SK-N-SH (cell line): ENCODE measurements at regions not wholly inside any gene's neighbourhood (a gene's known extent, or its start where the extent isn't known, plus 50 kb on each side); places are given as distances from the start of the nearest gene placed in this dataset.
A peak's percentile ranks its signal among the peaks of the same experiment; 100 is the strongest.

Source experiments
- CTCF ChIA-PET: fragments of 300-600, 350-600 bp; formaldehyde crosslinking; extraction: SDS; loops from one replicate; lab custom pipeline; 2021; lab: Yijun Ruan, JAX
- POLR2A ChIA-PET: fragments of 350-600 bp; sonication (Branson Sonifier 250); formaldehyde crosslinking; extraction: SDS; loops from one replicate; lab custom pipeline; 2020; ENCODE audit warnings: antibody characterized with exemption, inconsistent platforms; lab: Yijun Ruan, JAX
- DNase-seq: peaks from one replicate; pipeline ENCODE4 v3.0.0; 2012
- H2AFZ ChIP-seq: fragments of 200-600 bp; sonication (generic); 2 replicates; pipeline ENCODE4 v1.8.1; 2016; ENCODE audit warnings: antibody characterized with exemption, mild to moderate bottlenecking, low read depth
- H3F3A ChIP-seq: fragments of 200-600 bp; sonication (generic); replicated peaks from 2 replicates; pipeline ENCODE3; 2016; ENCODE audit warnings: antibody characterized with exemption, mild to moderate bottlenecking; ENCODE audit not compliant: insufficient read depth
- H3K27ac ChIP-seq, 2 experiments: fragments of 200-500 bp in 1 of 2; fragments of 200-600 bp in 1 of 2; sonication (Bioruptor generic) in 1 of 2; sonication (generic), shearing (Covaris generic) in 1 of 2; 2 replicates each; pipeline versions ENCODE4 v1.5.1 to v1.6.1; 2014 to 2016; ENCODE audit warnings: low read depth in 2 of 2, inconsistent platforms in 1 of 2, low read length in 1 of 2, mild to moderate bottlenecking in 1 of 2, mixed read lengths in 1 of 2
- H3K27me3 ChIP-seq: fragments of 200-600 bp; sonication (generic), shearing (Covaris generic); 2 replicates; pipeline ENCODE4 v1.6.1; 2016; ENCODE audit warnings: mixed run types; ENCODE audit not compliant: insufficient read depth
- H3K36me3 ChIP-seq, 2 experiments: fragments of 200-500 bp in 1 of 2; fragments of 200-600 bp in 1 of 2; sonication (Bioruptor generic) in 1 of 2; sonication (generic) in 1 of 2; replicated peaks in 1 of 2; 2 replicates each; pipeline versions ENCODE3 to v1.5.1; 2014 to 2016; ENCODE audit warnings: low read length in 1 of 2, mild to moderate bottlenecking in 1 of 2; ENCODE audit not compliant: insufficient read depth in 2 of 2, control insufficient read depth in 1 of 2
- H3K4me1 ChIP-seq, 2 experiments: fragments of 200-500 bp in 1 of 2; fragments of 200-600 bp in 1 of 2; sonication (Bioruptor generic) in 1 of 2; sonication (generic), shearing (Covaris generic) in 1 of 2; 2 replicates each; pipeline versions ENCODE4 v1.5.1 to v1.6.1; 2014 to 2016; ENCODE audit warnings: low read depth in 1 of 2, low read length in 1 of 2, mixed run types in 1 of 2; ENCODE audit not compliant: insufficient read depth in 2 of 2, control insufficient read depth in 1 of 2
- H3K4me2 ChIP-seq: fragments of 200-600 bp; sonication (generic), shearing (Covaris generic); 2 replicates; pipeline ENCODE4 v1.6.1; 2017; ENCODE audit warnings: mixed run types
- H3K4me3 ChIP-seq, 2 experiments: fragments of 200-500 bp in 1 of 2; fragments of 200-600 bp in 1 of 2; sonication (Bioruptor generic) in 1 of 2; sonication (generic), shearing (Covaris generic) in 1 of 2; 2 replicates each; pipeline versions ENCODE4 v1.5.1 to v1.8.1; 2014 to 2016; ENCODE audit warnings: low read depth in 2 of 2, inconsistent platforms in 1 of 2, low read length in 1 of 2, mild to moderate bottlenecking in 1 of 2, mixed read lengths in 1 of 2, moderate library complexity in 1 of 2
- H3K79me2 ChIP-seq: fragments of 200-600 bp; sonication (generic); 2 replicates; pipeline ENCODE4 v1.8.1; 2017; ENCODE audit warnings: mild to moderate bottlenecking; ENCODE audit not compliant: insufficient read depth
- H3K9ac ChIP-seq: fragments of 200-600 bp; sonication (generic); 2 replicates; pipeline ENCODE4 v1.6.1; 2017; ENCODE audit warnings: mixed run types
- H3K9me2 ChIP-seq: fragments of 200-600 bp; sonication (generic); 2 replicates; pipeline ENCODE4 v1.6.1; 2017; ENCODE audit warnings: mixed run types
- H3K9me3 ChIP-seq: fragments of 200-600 bp; sonication (generic); 2 replicates; pipeline ENCODE4 v1.6.1; 2017; ENCODE audit warnings: mixed run types, mild to moderate bottlenecking, moderate library complexity
- H4K20me1 ChIP-seq: fragments of 200-600 bp; sonication (generic); 2 replicates; pipeline ENCODE4 v1.6.1; 2017; ENCODE audit warnings: mild to moderate bottlenecking, mixed run types; ENCODE audit not compliant: insufficient read depth
- CHD2 ChIP-seq: fragments of 150-350 bp; IDR thresholded peaks from 2 replicates; pipeline ENCODE4 v1.6.1; 2018; ENCODE audit warnings: low read length; ENCODE audit not compliant: partially characterized antibody
- EP300 ChIP-seq, 2 experiments: IDR thresholded peaks; 2 replicates each; pipeline versions ENCODE4 v1.4.0 to v1.6.1; 2012; ENCODE audit warnings: borderline replicate concordance in 1 of 2, low read depth in 1 of 2, low read length in 1 of 2
- GABPA ChIP-seq: IDR thresholded peaks from 2 replicates; pipeline ENCODE4 v1.4.0; 2012; ENCODE audit warnings: low read depth, mild to moderate bottlenecking
- GATA2 ChIP-seq: sonication (generic); formaldehyde crosslinking; IDR thresholded peaks from 2 replicates; pipeline ENCODE4 v1.5.0; 2020; ENCODE audit warnings: mild to moderate bottlenecking, missing genetic modification reagents
- JUND ChIP-seq: IDR thresholded peaks from 2 replicates; pipeline ENCODE4 v1.4.0; 2012
- MXI1 ChIP-seq: IDR thresholded peaks from 2 replicates; pipeline ENCODE4 v1.6.1; 2012; ENCODE audit warnings: mild to moderate bottlenecking, low read depth, low read length, improper control_type of control experiment
- NFIC ChIP-seq: IDR thresholded peaks from 2 replicates; pipeline ENCODE4 v1.4.0; 2012; ENCODE audit warnings: borderline replicate concordance
- RCOR1 ChIP-seq: fragments of 150-350 bp; IDR thresholded peaks from 2 replicates; pipeline ENCODE4 v1.6.1; 2017; ENCODE audit warnings: antibody characterized with exemption, low read length
- SIN3A ChIP-seq: IDR thresholded peaks from 2 replicates; pipeline ENCODE4 v1.6.1; 2012; ENCODE audit warnings: low read depth, mild to moderate bottlenecking, low read length, moderate library complexity, borderline replicate concordance
- TAF1 ChIP-seq: IDR thresholded peaks from 2 replicates; pipeline ENCODE4 v1.6.1; 2012; ENCODE audit warnings: low read depth, mild to moderate bottlenecking, low read length, moderate library complexity, borderline replicate concordance
- TCF12 ChIP-seq: IDR thresholded peaks from 2 replicates; pipeline ENCODE4 v1.4.0; 2012
- USF1 ChIP-seq: IDR thresholded peaks from 2 replicates; pipeline ENCODE4 v1.4.0; 2012; ENCODE audit warnings: low read depth, borderline replicate concordance
- USF2 ChIP-seq: fragments of 150-350 bp; IDR thresholded peaks from 2 replicates; pipeline ENCODE4 v1.6.1; 2017; ENCODE audit warnings: antibody characterized with exemption, low read length, low read depth, borderline replicate concordance
- YY1 ChIP-seq: IDR thresholded peaks from 2 replicates; pipeline ENCODE4 v1.4.0; 2012; ENCODE audit warnings: low read depth, mild to moderate bottlenecking
- WGBS: methylation state at CpG from one replicate; pipeline ENCODE4 v1.1.6; 2017; ENCODE audit warnings: low lambda C conversion rate; 5-methylcytosine and 5-hydroxymethylcytosine counted together
- TF ChIP-seq, protein P1 (sequence below): fragments of 150-350 bp; IDR thresholded peaks from 2 replicates; pipeline ENCODE4 v1.6.1; 2016; ENCODE audit warnings: mild to moderate bottlenecking, low read depth, low read length

DNA sequence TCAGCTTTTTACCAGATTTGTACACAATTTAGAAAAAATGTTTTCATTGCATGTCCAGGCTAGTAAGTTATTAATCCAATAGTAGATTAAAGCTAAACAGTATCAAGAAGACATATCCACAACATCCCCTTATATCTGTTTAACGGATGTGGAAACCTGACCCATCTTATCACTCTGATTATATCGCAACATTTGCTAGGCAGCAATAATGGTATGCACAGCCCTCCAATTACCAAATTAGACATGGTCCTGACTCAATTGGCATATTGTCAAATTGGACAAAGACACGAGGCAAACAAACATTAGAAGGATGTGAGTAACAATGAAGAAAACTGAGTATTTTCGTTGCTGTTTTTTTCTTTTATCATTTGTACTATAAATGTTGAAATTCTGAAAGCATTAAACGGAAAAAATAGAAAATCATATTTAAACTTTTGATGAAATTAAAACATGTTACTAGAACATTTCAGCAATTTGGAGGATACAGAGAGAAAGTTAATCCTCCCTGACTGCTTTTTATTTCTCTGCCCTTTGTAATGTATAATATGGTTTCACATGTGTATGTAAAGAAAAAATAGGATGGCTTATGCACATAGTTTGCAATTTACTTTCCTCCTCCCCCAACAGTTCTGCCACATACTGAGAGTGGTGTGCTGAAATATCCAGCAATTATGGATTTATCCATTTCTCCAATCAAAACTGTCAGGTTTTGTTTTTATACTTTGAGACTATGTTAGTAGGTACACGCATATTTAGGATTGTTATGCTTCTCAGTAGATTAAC is 633.7 kb downstream of the ZIC1 start:
- CTCF ChIA-PET: interaction anchor here (1.1 kb wide), 1 partner anchor 35 kb away, joined by 3 read pairs; no protein-coding TSS in a partner anchor
- DNase-seq: peak; percentile 13
- no peaks in the 10 kb centered on the region for H3K36me3 ChIP-seq

DNA sequence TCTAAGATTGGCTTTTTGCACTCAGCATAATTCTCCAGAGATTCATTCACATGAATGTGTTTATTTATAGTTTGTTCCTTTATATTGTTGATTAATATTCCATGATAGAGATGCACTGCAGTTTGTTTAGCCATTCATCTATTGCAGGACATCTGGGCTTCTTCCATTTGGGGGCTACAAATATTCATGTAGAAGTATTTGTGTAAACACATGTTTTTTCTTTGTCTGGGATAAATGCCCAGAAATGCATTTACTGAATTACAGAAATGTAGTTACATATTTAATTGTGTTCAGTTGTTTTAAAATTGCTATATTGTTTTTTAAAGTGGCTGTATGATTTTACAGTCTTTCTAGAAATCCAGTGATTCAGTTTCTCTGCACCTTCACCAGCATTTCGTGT is 635.0 kb downstream of the ZIC1 start:
- Histone ChIP-seq H3K79me2 (no peaks in the 10 kb centered on the region), H3K4me1 (peaks cover 7 to 12% of the 10 kb centered on the region in 2 experiments; a peak in 1 of 4 replicates), H3K9me3 (no peaks in the 10 kb centered on the region), H3K9me2 (no peaks in the 10 kb centered on the region), H4K20me1 (no peaks in the 10 kb centered on the region), H3K9ac (no peak overlapping the region), H3K27me3 (no peaks in the 10 kb centered on the region), H3K27ac (no peak overlapping the region), H3F3A (no peaks in the 10 kb centered on the region), H3K36me3 (no peaks in the 10 kb centered on the region), H2AFZ (no peak overlapping the region), H3K4me3 (no peak overlapping the region), H3K4me2 (no peak overlapping the region)
- 69% methylated on average over 1 of the region's 1 CpG for WGBS
- POLR2A ChIA-PET: no interaction called here
- DNase-seq: no peak
- CTCF ChIA-PET: interaction anchor here (0.7 kb wide), 1 partner anchor 20 kb away, joined by 3 read pairs; no protein-coding TSS in a partner anchor
- TF ChIP-seq TAF1 (no peak), USF1 (no peak), USF2 (no peak)
- TF ChIP-seq, all 33 proteins: peak for 0

More for the DNA sequence above, 633.7 kb downstream of the ZIC1 start:
- H3K9me3 ChIP-seq: no peaks in the 10 kb centered on the region
- H3K4me3 ChIP-seq: no peak overlapping the region
- no peaks in the 10 kb centered on the region for H3K27me3 ChIP-seq
- POLR2A ChIA-PET: no interaction called here
- H3K4me1 ChIP-seq: peaks cover 7 to 12% of the 10 kb centered on the region in 2 experiments; a peak in 1 of 4 replicates
- H3K9me2 ChIP-seq: no peaks in the 10 kb centered on the region
- H4K20me1 ChIP-seq: no peaks in the 10 kb centered on the region
- 27% methylated on average over 6 of the region's 6 CpGs for WGBS
- peak overlapping the region; percentile 28 to 39 for H3K27ac ChIP-seq
- H2AFZ ChIP-seq: no peak overlapping the region
- H3F3A ChIP-seq: no peaks in the 10 kb centered on the region
- no peak overlapping the region for H3K4me2 ChIP-seq
- H3K9ac ChIP-seq: no peak overlapping the region
- H3K79me2 ChIP-seq: no peaks in the 10 kb centered on the region
- TF ChIP-seq TCF12 (peak; percentile 66), CHD2 (peak; percentile 53), GABPA (no peak), EP300 (IDR thresholded peaks at IDR 0.05; ENCODE audit: borderline replicate concordance in 1 of 2, low read depth in 1 of 2, low read length in 1 of 2) (peak in 1 of 2 experiments; percentile 63; a peak in 1 of 4 replicates), GATA2 (peak; percentile 58; the same call in 1 of the 2 replicates), NFIC (peak; percentile 42; the same call in 1 of the 2 replicates), YY1 (no peak), RCOR1 (peak; percentile 83), MXI1 (0 out of 2 replicates have a peak, but pooled peaks have one; percentile 29), SIN3A (no peak), JUND (no peak)
- TF ChIP-seq, protein P1, sequence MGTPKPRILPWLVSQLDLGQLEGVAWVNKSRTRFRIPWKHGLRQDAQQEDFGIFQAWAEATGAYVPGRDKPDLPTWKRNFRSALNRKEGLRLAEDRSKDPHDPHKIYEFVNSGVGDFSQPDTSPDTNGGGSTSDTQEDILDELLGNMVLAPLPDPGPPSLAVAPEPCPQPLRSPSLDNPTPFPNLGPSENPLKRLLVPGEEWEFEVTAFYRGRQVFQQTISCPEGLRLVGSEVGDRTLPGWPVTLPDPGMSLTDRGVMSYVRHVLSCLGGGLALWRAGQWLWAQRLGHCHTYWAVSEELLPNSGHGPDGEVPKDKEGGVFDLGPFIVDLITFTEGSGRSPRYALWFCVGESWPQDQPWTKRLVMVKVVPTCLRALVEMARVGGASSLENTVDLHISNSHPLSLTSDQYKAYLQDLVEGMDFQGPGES: no peak
